Endothelial cell of umbilical vein (primary cell): ENCODE measurements at regions not wholly inside any gene's neighbourhood (a gene's known extent, or its start where the extent isn't known, plus 50 kb on each side); places are given as distances from the start of the nearest gene placed in this dataset.

Source experiments
- CTCF ChIP-seq, 2 donors: IDR thresholded peaks; 1 replicate in 1 of 2; 2 replicates in 1 of 2; pipeline ENCODE4 v1.5.1; 2011; ENCODE audit warnings: low read length in 2 of 2, mild to moderate bottlenecking in 2 of 2, moderate library complexity in 2 of 2, control low read depth in 1 of 2, inconsistent platforms in 1 of 2, low read depth in 1 of 2; ENCODE audit not compliant: insufficient read depth in 1 of 2; ENCODE audit errors: extremely low read depth in 1 of 2
- POLR2A ChIP-seq: IDR thresholded peaks from 2 replicates; pipeline ENCODE4 v1.6.1; 2012; ENCODE audit warnings: low read depth, mild to moderate bottlenecking, control low read depth, low read length
- POLR2AphosphoS5 ChIP-seq: IDR thresholded peaks from 2 replicates; pipeline ENCODE4 v1.6.1; 2012; ENCODE audit warnings: low read depth, mild to moderate bottlenecking, control low read depth, low read length, moderate library complexity; ENCODE audit not compliant: insufficient read depth

- TF ChIP-seq CTCF (IDR thresholded peaks at IDR 0.05; ENCODE audit: extremely low read depth in 1 of 2, insufficient read depth in 1 of 2, low read depth in 1 of 2, low read length in 2 of 2) (no peak), POLR2A (no peak), POLR2AphosphoS5 (no peak)
Observed at GRCh38 chr12:82187011-82187410, 171.2 kb downstream of the CCDC59 start.
